AML-193 (cell line): ENCODE measurements at regions not wholly inside any gene's neighbourhood (a gene's known extent, or its start where the extent isn't known, plus 50 kb on each side); places are given as distances from the start of the nearest gene placed in this dataset.
"Not testable (repeated sequence)": the region's sequence is repeated elsewhere in the genome, so short reads cannot be mapped to it uniquely, and the experiment has no call there.

Experiments used
- DNase-seq, 2 experiments: peaks; one replicate each; lab custom pipeline; 2025; lab: John Stamatoyannopoulos, UW

DNA sequence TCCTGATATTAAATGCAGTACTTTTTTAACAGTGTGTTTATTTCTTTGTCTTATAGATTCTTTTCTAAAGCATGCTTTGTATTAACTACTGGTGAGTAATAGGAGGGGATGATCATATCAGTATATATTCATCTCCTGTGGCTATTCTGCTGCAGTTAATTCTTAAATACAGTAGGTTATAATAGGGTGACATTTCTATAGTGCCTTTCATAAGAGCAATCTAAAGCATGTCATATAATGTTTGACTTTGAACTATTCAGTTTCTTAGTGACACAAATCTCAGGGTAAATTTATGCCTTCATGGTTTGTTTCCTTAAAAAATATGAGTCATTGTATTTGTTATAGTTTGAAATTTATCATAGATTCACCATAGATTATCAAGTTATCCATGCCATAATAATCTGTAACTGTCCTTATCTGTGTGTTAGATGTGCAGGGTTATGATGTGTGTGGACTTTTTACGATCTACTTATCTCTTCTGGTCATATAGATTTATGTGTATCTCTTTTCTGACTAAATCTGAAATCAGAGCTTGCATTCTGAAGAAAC lies 1019.5 kb downstream of the NR2F1-AS1 start:
- DNase-seq = no peak

DNA sequence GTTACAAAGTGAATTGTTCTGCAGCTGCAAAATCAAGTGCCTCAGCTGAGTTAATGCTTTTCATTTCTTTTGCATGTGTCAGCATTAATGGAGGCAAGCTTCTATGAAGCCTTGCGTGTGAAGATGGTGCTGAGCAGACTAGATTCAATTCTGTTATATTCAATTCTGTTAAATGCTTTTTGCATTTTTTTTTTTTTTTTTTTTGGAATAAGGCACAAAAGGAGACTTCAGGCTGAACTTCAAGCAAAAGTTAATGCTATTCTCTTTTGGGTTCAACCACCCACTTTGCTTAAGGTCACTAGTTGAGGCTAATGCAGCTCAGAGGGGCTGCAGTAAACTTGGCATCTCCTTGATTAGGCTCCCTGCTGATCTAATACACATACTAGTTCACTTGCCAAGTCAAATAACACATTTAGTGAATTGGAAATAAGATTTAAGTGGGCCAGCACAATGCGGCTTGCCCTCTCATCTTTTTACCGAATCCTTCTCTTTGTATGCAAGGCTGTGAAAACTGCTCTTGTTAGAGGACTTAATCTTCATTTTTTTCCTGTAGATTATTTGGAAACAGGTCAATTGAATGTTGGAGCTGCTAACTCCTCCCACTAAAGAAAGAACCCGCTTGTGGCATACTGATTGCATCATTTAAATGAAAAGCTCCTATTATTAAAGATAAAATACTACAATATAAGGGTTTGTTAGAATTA lies 1020.2 kb downstream of the NR2F1-AS1 start:
- no peak for DNase-seq

DNA sequence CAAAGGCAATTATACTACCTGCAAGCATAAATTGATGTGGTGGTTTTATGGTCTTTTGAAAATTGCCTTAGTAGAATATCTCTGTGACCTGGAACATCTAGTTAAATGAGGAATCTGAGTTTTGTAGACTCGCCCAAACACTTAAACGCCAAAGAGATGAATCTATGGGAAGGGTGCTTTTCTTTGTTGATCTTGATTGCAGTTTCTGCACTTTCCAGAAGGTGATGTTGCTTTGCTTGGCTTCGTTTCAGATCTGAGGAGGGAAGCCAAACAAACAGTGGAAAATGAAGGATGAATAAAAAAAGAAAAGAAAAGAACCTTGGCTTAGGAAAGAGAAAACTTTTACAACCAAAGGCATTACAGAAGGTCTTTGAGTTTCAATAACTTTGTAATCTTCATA lies 1021.2 kb downstream of the NR2F1-AS1 start:
- DNase-seq = no peak

DNA sequence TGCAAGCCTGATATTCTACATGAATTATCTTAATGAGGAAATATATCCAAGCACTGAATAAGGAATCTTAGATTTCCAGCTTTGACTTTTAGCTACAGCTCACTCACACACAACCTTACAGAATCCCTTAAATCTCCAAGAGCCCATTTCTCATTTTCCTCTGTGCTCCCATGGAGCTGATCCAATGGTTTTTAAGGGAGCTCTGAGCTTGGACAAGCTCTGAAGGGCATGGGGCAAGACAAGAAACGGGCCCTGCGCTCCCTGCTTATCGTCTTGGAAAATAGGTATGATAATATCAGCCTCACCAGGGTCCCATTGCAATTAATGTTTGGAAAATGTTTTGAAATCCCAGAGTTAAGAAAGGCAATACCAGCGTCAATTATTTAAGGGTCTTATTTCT lies 1021.7 kb downstream of the NR2F1-AS1 start:
- DNase-seq = no peak

DNA sequence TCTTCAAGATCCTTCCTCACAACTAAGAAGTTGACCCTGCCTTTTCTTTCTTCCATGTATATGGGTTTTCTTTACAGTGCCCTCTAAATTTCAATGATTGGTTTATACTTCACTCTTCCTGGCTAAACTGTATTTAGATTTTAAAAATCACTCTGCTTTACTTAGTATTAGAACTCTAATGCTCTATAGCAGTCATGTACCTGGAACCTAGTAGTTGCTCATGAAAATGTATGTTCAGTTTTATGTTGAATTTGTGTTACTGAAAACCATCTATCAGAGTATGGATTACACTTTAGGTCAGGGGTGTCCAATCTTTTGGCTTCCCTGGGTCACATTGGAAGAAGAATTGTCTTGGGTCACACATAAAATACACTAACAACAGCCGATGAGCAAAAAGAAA lies 1024.3 kb downstream of the NR2F1-AS1 start:
- no peak for DNase-seq

DNA sequence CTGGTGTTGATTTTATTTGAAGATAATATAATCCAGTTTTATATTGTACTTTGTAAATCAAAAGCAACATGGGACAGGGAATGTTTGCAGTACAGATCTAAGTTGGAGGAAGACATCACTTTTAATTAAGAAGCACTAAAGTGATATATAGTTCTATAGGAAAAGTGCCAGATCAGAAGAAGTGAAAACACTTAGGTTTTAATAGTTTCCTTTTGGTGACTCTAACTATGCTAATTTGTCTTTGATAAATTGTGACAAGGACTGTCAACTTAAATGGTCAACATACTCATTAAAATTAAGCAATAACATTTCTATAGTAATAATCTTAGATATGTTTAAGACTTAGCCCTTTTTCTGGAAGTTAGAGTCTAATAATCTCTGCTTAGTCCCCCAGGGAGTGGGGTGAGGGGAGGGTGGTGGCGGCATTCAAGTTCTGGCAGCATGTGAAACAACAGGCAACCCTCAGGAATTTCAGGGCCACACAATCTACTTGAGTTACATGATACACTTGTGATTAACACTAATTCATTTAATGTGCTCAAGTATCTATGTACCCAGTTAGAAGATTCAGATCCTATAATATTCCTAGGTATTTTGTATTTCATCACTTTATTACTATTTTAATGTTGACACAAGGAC lies 1026.5 kb downstream of the NR2F1-AS1 start:
- no peak for DNase-seq

DNA sequence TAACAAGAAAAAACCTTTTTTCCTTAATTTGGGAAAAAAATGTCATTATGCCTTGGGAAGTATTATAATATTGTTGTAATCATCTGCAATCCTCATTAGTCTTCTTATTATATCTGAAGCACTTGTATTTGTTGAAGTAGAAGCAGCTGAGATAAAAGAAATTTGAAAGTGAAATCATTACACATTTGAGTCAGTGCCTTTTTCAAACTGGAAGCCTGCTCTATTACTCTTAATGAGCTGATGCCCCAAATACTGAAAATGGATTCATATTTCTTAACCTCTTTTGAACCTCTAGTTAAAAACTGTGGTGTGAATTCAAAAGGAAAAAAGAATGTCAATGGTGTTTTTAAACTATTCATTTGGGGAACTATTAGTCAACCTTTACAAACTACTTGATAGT lies 1027.7 kb downstream of the NR2F1-AS1 start:
- no peak for DNase-seq

DNA sequence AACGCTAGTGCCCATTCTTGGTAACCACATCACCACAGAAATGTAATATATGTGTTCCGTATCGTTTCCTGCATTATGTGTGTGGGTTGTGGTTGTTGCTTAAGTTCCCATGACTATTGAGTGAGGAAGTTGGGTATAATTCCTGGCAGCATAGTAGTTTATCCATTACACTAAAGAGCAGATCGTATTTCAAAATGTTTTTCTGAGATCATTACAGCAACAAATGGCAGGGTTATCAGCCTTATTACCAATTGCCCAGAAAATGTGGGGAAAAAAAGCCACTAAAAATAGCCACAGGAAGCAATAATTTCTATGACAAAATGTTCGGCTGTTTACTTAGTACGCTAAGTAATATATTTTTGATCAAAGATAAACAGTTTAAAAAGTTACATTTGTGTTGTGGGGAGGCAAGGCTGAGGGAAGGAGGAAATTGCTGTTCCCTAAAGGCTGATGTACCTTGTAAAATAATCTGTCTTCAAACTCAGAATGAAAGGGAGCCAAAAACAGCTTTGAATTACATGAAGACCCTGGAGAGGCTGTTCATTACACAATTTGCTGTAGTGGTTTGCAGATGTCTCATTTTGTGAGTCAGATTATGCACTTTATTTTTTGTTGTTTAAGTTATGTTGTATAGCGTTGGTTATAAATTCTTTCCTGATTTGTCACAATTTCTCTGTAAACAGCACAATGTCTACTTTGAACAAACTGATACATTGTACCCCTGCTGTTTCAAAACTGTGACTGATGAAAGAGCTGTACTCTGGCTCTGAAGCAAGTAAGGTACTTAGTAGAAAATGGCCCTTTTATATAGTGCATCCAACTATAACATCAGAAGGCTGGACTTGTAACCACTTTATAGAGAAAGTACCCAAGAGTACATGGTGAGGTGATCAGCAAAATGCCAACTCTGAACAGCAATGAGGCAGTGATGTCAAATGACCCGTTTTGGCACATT lies 1028.5 kb downstream of the NR2F1-AS1 start:
- DNase-seq = no peak

DNA sequence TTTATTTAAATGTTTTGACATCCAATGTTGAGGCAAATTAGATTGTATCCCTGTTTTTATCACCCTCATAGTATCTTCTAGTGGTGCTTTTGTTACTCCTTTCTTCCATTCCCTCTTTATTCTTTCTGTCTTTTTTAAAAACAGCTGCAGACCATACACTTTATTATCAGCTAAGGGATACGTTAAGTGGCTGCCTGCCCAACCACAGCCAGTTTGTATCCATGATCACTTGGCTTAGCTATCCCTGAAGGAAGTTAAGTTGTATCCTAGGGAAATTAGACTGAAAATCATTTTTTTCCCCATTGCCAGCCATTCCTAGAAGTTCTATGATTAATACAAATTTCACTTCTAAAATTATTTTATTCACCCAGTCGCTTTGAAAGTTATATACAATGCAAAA lies 1032.7 kb downstream of the NR2F1-AS1 start:
- no peak for DNase-seq

DNA sequence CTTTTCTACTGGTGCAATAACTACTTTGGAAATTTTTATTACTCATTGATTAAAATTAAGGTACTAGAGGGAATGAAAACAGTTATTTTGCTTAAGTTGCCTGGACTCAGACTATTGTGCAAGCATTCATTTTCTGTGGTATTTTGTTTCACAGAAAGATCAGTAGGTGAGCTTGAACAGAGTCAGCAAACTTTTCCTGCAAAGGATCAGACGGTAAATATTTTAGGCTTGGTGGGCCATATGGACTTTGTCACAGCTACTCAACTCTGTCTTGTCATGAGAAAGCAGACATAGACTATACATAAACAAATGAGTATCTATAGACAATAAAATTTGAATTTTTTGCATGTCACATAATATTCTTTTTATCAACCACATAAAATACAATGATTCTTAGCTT lies 1036.4 kb downstream of the NR2F1-AS1 start:
- no peak for DNase-seq

DNA sequence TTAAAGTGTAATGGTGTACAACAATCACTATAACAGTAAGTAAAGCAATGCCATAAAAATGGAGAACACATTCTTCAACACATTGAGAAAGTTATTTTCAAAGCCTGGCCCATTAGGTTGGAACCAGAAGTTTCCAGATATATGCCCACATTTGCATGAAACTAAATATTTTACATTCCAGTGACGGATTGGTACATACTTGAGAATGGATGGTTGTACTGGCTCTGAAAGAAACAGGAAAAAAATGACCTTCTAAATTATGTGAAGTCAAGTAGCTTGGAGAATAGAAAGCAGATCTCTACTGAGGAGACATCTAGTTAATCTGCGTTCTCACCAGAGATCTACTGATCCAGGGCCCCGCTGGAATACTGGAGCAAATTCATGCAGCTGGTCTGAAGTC lies 1037.0 kb downstream of the NR2F1-AS1 start:
- no peak for DNase-seq

DNA sequence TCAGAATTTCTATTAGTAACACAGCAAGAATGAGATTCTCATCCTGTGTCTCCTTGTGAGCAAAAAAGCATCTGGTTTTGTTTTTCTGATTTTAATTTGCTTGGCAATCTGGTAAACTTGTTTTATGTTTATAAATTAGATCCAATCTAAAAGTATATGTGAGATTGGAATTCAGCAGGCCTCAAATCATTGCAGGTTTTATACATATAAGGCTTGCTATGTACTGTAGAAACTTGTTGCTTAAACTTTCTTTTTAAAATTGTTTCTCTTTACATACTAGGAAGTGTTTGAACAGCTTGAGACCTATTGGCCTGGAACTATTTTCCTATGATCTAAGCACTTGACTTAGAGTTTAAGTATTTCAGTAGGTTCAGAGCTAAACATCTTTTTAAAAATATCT lies 1037.8 kb downstream of the NR2F1-AS1 start:
- DNase-seq = no peak

DNA sequence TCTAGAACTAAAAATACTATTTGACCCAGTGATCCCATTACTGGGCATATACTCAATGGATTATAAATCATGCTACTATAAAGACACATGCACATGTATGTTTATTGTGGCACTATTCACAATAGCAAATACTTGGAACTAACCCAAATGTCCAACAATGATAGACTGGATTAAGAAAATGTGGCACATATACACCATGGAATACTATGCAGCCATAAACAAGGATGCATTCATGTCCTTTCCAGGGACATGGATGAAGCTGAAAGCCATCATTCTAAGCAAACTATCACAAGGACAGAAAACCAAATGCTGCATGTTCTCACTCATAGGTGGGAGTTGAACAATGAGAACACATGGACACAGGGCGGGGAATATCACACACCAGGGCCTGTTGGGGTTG lies 1039.0 kb downstream of the NR2F1-AS1 start:
- not testable (repeated sequence) for DNase-seq

DNA sequence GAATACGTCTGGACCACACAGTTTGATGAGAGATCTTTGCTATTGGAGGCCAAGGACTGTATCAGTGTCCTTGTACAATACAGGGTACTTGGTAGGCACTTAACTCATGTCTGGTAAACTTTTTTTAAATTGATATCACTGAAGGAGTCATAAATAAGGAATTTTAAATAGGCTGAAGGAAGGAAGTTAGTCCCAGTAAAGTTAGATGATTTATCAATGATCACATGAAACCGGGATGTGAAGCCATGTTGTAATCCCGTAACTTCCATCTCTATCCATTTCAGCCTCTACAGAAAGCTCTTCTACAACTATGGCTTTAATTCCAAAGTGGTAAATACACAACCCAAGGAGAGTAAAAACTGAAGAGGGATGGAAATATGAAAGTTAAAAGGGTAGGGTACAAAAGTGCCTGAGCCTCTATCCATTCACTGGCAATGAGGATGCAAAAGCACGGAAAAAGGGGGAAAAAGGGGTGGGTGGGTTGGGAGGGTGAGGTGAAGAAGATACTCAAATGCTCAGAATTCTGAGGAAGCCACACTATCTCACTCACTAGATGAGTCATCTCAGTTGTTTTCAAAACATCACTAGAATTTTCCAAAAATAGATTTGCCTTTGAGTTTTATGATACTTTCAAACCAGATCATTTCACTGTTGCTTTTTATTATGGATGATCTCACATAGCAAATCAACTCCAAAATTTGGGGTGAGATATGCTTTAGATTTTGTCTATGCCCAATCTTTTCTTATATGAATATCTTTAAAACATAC lies 1053.5 kb downstream of the NR2F1-AS1 start:
- no peak for DNase-seq

DNA sequence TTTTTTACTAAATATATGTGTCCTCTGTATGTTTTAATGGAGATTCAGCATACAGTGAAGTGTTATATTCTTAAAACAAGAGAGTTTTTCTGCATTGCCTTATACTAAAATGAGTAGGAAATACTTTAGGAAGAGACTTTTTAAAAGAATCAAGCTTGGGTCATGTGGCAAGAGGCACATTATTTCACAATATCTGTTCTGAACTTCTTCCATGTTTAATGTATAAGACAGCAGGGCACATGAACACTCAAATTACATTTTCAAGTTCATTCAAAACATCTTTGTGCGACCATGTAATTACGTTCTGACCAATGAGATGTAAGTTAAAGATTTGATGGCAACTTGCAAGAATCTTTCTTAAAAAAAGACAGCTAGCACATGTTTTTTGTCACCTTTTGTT lies 1055.9 kb downstream of the NR2F1-AS1 start:
- DNase-seq = no peak

DNA sequence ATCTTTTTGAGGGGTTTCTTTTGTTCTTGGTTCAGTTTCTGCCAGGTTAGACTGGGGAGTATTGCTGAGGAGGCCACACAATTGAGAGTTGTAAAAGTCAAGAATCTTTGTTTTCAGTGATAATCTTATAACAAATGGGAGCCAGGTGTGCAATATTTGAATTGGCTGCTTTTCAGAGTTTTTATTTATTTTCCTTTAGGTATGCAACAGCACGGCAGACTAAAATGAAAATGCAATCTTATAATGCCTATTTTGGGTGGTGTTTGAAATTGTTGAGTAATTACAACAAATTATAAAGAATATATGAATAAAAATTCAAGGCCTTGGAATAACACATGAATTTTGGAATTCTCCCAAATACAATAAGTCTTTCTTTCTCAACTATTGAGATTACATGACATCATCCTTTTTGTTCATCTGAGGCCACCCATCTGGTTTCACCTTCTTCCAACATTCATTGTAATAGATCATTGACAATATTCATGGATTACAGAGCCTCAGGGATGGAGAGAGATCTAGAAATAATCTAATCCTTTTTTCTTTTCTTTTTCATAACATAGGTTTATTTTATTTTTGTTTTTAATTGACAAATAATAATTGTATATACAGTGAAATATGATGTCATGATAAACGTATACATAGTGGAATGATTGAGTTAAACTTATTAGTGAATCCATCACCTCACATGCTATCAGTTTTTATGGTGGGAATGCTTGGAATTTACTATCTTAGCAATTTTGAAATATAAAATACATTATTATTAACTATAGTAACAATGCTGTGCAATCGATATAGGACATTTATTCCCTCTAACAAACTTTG lies 1061.0 kb downstream of the NR2F1-AS1 start:
- no peak for DNase-seq

DNA sequence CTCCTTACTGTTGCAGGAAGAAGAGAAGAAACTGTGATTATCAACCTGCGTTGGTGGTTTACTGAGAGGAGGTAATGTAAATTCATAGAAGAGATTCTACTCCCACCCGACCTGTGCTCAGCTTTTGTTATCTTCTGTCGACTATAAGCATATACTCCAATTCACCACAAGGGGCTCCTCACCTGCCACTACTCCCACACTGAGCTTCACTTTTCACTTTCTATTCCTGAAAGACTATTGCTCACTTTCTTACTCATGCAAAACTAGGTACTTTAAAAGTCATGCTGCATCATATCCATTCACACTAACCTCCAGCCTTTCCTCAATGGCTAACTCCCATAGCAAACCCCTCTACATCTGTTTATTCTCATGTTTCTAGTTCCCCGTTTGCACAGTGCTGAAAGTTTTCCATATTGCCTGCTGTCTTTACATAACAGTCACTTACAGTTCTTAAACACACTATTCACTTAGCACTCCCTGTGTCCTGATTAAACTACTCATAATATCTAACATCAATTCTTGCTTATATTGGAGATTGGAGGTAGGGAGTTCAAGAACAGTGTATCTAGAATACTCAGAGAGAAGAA lies 1062.6 kb downstream of the NR2F1-AS1 start:
- DNase-seq = peak in 1 of 2 experiments; percentile 32

DNA sequence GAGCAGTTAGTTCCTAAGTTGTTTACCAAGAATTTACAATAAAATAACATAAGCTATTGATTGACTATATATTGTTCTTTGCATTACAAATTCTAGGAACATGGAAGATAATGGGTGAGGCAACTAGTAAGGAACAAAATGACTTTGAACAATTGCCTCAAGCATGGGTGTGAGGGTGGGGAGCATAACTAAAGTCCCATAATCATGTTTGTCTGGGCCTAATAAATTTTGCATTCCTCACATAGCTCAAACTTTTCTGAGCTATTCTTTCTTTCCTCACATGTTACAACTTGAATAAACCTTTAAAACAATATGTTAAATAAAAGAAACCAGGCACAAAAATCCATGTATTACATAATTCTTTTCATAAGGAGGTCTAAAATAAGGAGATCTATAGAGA lies 1066.1 kb downstream of the NR2F1-AS1 start:
- no peak for DNase-seq

DNA sequence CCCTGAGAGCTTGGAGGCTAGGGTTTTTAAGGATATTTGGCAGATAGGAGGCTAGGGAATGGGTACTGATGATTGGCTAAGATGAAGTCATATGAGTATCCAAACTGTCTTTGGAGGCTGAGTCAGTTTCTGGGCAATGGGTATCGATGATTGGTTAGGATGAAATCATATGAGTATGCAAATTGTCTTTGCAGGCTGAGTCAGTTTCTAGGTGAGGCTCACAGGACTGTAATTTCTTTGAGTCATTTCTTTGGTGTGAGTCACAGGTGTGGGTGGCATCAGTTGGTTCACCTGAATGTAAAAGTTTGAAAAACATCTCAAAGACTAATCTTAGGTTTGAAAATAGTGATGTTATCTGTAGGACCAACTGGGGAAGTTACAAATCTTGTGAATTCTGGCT lies 1068.0 kb downstream of the NR2F1-AS1 start:
- no peak for DNase-seq

DNA sequence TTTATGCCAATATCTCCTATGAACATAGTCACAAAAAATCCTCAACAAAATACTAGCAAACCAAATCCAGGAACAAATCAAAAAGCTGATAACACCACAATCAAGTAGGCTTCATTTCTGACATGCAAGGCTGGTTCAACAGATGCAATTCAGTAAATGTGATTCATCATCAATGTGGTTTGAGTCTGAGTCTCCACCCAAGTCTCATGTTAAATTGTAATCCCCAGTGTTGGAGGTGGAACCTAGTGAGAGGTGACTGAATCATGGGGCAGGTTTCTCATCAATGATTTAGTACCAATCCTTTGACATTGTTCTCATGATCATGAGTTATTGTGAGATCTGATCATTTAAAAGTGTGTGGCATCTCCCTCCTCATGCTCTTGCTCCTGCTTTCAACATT lies 1072.7 kb downstream of the NR2F1-AS1 start:
- DNase-seq = no peak
